ENCODE measurements at regions not wholly inside any gene's neighbourhood (a gene's known extent, or its start where the extent isn't known, plus 50 kb on each side); places are given as distances from the start of the nearest gene placed in this dataset.

- Mint-ChIP-seq H3K9me3 (ENCODE audit: insufficient read depth) (peaks cover 8% of the 10 kb centered on the region), H3K4me3 (no peak overlapping the region), H3K27ac (no peak overlapping the region), H3K27me3 (peaks cover 4% of the 10 kb centered on the region), H3K4me1 (no peaks in the 10 kb centered on the region)
- no peaks in the 10 kb centered on the region for H3K4me1 ChIP-seq (ENCODE audit: control insufficient read depth in 2 of 2, insufficient read depth in 2 of 2, low read length in 2 of 2)
- H3K27me3 ChIP-seq (replicated peaks in 1 of 4; ENCODE audit: control extremely low read depth in 1 of 4, control insufficient read depth in 3 of 4, insufficient read depth in 4 of 4, low read length in 3 of 4), result no peaks in the 10 kb centered on the region
- ChIA-PET POLR2A (no interaction called here), CTCF (interaction anchor here (1.8 kb wide), 1 partner anchor 35 kb away, joined by 4 read pairs; no protein-coding TSS in a partner anchor)
- H3K4me3 ChIP-seq (ENCODE audit: control extremely low read depth in 1 of 5, extremely low read depth in 1 of 5, insufficient read depth in 1 of 5, low read depth in 2 of 5, low read length in 4 of 5), result no peak overlapping the region
- DNase-seq, result no peak
- H4K20me1 ChIP-seq (ENCODE audit: control insufficient read depth, insufficient read depth, low read length, poor library complexity, severe bottlenecking), result no peaks in the 10 kb centered on the region
- no peak overlapping the region for H3K9ac ChIP-seq (ENCODE audit: low read length)
- peaks cover 0 to 4% (median 0%) of the 10 kb centered on the region in 3 donors for H3K9me3 ChIP-seq (ENCODE audit: control extremely low read depth in 1 of 3, control insufficient read depth in 2 of 3, insufficient read depth in 1 of 3, low read length in 2 of 3)
- H3K36me3 ChIP-seq (replicated peaks in 1 of 2; ENCODE audit: control extremely low read depth in 1 of 2, control insufficient read depth in 1 of 2, extremely low read depth in 1 of 2, insufficient read depth in 2 of 2, low read length in 1 of 2), result no peaks in the 10 kb centered on the region
- TF ChIP-seq EZH2 (IDR thresholded peaks at IDR 0.05; ENCODE audit: borderline replicate concordance, insufficient read depth, low read depth, low read length, poor library complexity, severe bottlenecking) (no peak), CTCF (IDR thresholded peaks at IDR 0.05) (no peak)
- intact Hi-C loops (cut with micrococcal nuclease), result no loop called here
- H3K27ac ChIP-seq (ENCODE audit: low read length in 2 of 2), result no peak overlapping the region
- no peak for ATAC-seq (ENCODE audit: low read depth)
- H3K79me2 ChIP-seq (ENCODE audit: control insufficient read depth, insufficient read depth, low read length), result no peaks in the 10 kb centered on the region
- no peak overlapping the region for H2AFZ ChIP-seq (ENCODE audit: insufficient read depth, low read depth, low read length, poor library complexity, severe bottlenecking)
- H3K4me2 ChIP-seq (replicated peaks; ENCODE audit: low read depth, low read length, poor library complexity, severe bottlenecking), result no peak overlapping the region
Observed at GRCh38 chr9:82571540-82571939, 491.4 kb downstream of the RASEF start.

- Histone ChIP-seq H3K36me3 (replicated peaks in 1 of 2; ENCODE audit: control extremely low read depth in 1 of 2, control insufficient read depth in 1 of 2, extremely low read depth in 1 of 2, insufficient read depth in 2 of 2, low read length in 1 of 2) (no peaks in the 10 kb centered on the region), H3K79me2 (ENCODE audit: control insufficient read depth, insufficient read depth, low read length) (no peaks in the 10 kb centered on the region), H3K9ac (ENCODE audit: low read length) (no peak overlapping the region), H3K4me1 (ENCODE audit: control insufficient read depth in 2 of 2, insufficient read depth in 2 of 2, low read length in 2 of 2) (no peaks in the 10 kb centered on the region), H3K4me3 (ENCODE audit: control extremely low read depth in 1 of 5, extremely low read depth in 1 of 5, insufficient read depth in 1 of 5, low read depth in 2 of 5, low read length in 4 of 5) (no peak overlapping the region), H3K27ac (ENCODE audit: low read length in 2 of 2) (no peak overlapping the region), H3K4me2 (replicated peaks; ENCODE audit: low read depth, low read length, poor library complexity, severe bottlenecking) (no peak overlapping the region), H2AFZ (ENCODE audit: insufficient read depth, low read depth, low read length, poor library complexity, severe bottlenecking) (no peak overlapping the region), H3K9me3 (ENCODE audit: control extremely low read depth in 1 of 3, control insufficient read depth in 2 of 3, insufficient read depth in 1 of 3, low read length in 2 of 3) (peaks cover 0 to 4% (median 0%) of the 10 kb centered on the region in 3 donors), H3K27me3 (replicated peaks in 1 of 4; ENCODE audit: control extremely low read depth in 1 of 4, control insufficient read depth in 3 of 4, insufficient read depth in 4 of 4, low read length in 3 of 4) (no peaks in the 10 kb centered on the region), H4K20me1 (ENCODE audit: control insufficient read depth, insufficient read depth, low read length, poor library complexity, severe bottlenecking) (no peaks in the 10 kb centered on the region)
- 80% methylated on average over 1 of the region's 2 CpGs for WGBS (ENCODE audit: insufficient coverage)
- Mint-ChIP-seq H3K27ac (no peak overlapping the region), H3K4me1 (no peaks in the 10 kb centered on the region), H3K27me3 (peaks cover 4% of the 10 kb centered on the region), H3K4me3 (no peak overlapping the region), H3K9me3 (ENCODE audit: insufficient read depth) (peaks cover 8% of the 10 kb centered on the region)
- no peak for DNase-seq
- ATAC-seq (ENCODE audit: low read depth), result no peak
- intact Hi-C loops (cut with micrococcal nuclease), result no loop called here
- TF ChIP-seq CTCF (IDR thresholded peaks at IDR 0.05) (no peak), EZH2 (IDR thresholded peaks at IDR 0.05; ENCODE audit: borderline replicate concordance, insufficient read depth, low read depth, low read length, poor library complexity, severe bottlenecking) (no peak)
- ChIA-PET POLR2A (no interaction called here), CTCF (no interaction called here)
Observed at GRCh38 chr9:82572146-82572545, 490.8 kb downstream of the RASEF start.
